HG02678 (cell line): ENCODE measurements at regions not wholly inside any gene's neighbourhood (a gene's known extent, or its start where the extent isn't known, plus 50 kb on each side); places are given as distances from the start of the nearest gene placed in this dataset.

ENCODE experiments used
- ATAC-seq: cut with Tn5 transposase; IDR thresholded peaks from one replicate; pipeline ENCODE4 v1.9.1; 2021; ENCODE audit warnings: mild to moderate bottlenecking, moderate library complexity; ENCODE audit not compliant: unreplicated experiment

DNA sequence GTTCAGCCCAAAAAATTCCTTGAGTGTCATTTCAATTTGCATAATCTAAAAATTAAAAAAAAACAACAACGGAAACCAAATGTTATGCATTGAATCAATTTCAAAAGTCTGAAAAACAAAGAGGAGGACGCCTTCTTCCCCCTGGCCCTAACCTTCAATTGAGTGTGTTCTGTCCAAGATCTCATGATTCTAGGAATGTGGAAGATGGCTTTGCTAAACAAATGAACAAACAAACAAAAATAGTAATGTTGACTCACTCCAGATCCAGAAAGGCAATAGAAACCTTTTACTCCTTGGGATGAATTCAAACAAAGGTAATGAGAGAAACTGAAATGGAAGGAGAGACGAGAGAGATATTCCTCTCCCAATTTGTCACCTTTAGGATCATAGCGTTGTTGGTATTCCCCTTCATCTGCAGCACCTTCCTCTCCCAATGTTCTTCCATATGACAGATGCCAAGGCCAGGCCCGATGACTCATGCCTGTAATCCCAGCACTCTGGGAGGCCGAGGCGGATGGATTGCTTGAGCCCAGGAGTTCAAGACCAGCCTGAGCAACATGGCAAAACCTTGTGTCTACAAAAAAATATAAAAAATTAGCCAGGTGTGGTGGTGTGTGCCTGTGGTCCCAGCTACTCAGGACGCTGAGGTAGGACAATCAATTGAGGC lies 109.2 kb upstream of the ADGRF1 start:
- no peak for ATAC-seq

DNA sequence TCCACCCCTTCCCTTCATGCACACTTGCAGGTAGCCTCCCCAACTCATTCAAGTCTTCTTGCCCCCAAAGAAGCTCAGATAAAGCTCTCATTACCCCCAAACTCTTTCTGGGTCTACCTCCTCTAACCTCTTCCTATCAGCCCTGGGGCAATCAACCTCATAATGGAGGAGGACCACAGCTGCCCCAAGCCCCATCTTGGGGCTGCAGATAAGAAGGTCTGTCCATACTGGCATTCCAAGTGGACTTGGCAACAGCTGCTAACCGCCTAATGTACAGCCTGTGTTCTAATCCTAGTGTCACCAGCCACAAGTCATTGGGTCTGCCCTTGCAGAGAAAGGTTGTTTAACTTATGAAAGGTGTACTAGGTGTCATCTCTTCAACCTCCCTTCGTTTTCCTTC lies 107.4 kb upstream of the ADGRF1 start:
- no peak for ATAC-seq

DNA sequence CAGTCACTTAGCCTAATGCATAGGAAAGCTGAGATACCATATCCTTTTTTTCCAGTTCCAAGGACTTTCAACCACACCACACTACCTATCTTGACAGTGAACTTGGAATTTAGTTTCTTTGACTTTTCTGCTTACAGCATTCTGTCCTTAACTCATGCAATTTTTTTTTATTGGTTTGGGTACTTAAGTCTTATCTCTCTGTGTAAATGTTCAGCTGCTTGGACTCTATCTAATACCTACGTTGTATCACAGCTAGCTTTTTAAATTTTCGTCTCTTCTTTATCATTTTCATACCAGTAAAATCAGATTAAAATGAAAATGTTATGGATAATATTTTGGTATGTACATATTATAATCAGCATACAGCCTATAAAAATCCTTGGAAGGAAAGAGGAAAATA lies 106.9 kb upstream of the ADGRF1 start:
- ATAC-seq: no peak

DNA sequence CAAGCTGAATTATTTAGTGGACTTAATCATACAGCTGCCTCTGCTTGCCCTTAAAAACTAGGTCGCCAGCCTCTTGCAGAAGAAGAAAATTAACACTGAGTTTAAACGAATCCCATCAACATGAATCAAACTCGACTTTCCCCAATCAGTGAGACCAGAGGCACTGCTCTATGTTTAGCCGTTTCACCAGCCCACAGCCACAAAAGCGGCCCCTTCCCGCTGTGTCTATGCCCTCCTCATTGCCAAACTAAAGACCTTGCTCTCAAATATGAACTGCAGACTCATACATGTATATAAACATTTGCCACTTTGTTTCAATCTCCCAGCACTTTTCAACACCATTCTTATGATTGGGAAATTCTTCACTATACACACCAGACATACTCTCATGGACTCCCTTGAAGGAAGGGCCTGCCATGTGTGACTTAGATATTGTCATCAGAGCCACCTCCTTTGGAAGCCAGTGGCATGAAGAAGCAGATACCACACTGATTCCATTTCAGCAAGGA lies 105.8 kb upstream of the ADGRF1 start:
- ATAC-seq: no peak

DNA sequence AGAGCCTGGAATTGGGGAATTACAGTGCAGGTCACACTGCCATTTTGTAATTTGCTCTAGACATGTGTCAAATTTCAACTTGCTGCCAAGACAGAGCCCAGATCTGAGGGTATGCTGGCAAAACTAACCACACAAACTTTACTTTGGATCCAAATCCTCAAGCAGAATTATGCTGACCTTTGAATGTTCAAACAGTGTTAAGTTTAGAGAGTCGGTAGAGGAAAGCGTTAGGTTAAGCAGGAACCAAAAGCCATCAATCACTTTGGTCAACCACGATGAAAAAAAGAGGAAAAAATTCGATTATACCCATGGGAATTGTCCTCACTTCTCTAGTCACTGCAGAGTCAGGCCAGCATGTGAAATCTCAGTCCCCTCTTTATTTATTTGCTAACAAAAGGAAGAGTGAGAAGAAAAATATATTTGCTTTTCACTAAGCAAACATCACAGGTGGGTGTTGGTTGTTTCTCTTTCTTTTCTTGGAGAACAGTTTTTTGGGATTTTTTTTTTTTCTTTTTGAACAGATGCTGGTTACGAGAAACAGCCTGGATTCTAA lies 105.1 kb upstream of the ADGRF1 start:
- no peak for ATAC-seq

DNA sequence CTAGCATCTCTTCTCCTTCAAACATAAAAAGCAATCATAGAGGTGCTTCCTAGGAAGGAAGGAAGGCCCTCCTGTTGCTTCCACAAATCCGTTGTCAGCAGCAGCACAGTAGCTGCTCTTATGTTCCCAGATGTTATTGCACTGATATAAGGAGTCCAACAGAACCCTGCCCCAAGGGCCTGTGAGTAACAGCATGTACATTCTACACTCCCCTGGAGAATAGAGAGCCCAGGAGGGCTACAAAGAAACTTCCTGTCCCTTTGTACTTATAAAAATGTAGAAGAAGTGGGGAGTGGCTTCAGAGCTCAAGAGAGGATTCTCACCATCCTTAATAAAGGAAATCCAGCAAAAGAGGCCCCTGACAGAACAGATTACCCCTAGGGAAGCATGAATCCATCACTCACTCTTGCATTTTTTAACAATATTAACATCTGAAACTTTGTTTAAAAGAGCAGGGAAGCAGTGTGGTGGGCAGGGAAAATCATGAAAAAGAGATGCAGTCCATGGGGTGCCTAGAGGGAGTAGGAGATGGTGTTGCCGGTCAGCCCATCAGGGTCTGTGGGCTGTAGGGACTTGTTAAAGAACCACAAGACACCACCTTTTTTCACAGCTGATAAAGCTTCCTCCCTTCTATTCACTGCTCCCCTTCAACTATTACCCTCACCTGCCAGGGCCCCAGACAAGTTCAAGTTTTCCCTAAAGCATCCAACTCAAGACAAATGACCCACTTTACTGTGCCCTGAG lies 104.5 kb upstream of the ADGRF1 start:
- no peak for ATAC-seq

DNA sequence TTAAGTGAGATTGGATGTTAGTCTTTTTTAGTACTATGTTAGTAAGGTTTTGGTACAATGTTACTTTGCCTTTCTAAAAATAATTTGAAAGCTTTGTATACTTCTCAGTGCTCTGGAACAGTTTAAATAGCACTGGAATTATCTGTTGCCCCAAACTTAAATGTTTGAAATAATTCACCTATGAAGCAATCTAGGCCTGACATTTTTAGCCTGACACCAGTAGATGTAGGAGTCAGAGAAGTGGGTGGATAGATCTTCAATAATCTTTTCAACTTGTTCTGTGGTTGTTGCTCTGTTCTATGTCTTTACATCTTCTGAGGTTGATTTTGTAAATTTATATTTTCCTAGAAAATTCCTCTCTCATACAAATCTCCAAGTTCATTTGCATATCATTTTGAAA lies 103.1 kb upstream of the ADGRF1 start:
- ATAC-seq: no peak

DNA sequence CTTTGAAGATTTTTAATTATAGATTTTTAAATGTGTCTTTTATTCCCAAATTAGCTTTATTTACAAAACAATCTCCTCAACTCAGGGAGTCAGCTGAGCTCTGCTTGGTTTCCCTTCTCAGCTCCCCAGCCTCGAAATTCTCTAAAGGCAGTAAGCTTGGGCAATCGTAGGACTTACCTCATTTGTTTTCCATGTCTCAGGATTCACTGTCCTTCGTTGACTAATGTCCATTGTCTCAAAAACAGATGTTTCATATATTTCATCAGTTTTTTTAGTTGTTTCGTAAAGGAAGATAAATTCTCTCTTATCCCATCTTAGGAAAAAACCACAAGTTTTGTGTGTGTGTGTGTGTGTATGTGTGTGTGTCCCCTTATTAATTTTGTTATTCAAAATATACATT lies 102.2 kb upstream of the ADGRF1 start:
- no peak for ATAC-seq

DNA sequence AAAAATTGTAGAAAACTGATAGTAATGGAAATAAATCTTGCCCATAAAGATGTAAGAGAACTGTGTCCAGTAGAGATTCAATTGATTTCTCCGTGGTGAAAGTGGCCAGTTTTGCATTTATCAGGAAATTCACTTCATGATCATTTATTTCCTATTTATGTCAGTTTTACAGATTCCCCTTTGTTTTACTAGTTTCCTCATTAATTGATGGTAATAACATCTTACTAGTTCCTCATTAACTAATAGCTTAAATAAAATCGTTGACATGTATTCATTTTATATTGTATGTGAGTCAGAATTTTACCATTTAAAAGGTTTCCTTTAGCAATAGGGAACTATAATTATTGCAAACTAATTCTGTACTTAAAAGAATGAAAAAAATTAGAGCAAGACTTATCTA lies 99.8 kb upstream of the ADGRF1 start:
- no peak for ATAC-seq

DNA sequence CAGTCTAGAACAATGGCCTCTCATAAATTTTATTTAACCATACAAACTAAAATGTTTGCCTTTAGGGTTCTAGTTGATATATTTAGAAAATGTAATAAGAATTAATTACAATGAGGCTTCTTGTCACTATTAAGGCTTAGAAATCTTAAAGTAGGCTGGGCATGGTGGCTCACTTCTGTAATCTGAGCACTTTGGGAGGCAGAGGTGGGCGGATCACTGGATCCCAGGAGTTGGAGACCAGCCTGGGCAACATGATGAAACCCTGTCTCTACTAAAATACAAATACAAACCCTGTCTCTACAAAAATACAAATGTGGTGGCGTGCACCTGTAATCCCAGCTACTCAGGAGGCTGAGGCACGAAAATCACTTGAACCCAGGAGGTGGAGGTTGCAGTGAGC lies 99.0 kb upstream of the ADGRF1 start:
- ATAC-seq: no peak

DNA sequence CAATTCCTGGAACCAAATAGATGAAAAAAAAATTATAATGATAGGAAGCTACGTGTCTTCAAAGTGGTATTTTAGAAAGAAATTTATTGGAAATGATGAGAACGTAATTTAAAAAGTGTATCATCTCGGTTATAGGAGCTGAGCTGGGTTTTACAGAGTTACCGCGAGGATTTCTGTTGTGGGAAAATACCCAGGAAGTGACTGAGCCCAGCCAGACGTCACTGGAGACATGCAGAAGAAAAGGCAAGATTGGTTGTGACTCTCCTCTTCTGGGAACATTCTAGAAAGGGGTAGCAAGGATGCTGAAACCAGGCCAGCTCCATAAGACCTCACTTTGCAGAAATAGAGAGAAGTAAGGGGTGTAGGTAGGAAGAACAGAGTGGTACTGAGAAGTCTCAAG lies 95.9 kb upstream of the ADGRF1 start:
- ATAC-seq: no peak

DNA sequence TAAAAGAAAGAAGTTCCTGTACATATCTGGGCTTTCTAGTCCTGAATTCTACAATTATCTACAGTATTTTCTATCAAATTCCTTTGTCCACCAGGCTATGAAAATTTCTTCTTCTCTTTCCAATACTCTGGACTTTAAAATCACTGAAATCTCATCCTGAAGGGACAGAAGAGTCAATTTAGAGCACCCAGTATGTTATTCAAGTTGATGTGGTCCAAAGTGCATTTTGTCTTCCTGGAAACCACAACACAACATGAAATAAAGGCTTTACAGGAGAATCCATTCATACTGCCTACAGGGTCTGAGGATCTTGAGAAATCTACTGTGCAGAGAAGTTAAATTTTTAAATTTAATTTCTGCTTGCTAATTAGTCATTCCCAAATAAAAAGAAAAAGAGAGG lies 94.9 kb upstream of the ADGRF1 start:
- no peak for ATAC-seq

DNA sequence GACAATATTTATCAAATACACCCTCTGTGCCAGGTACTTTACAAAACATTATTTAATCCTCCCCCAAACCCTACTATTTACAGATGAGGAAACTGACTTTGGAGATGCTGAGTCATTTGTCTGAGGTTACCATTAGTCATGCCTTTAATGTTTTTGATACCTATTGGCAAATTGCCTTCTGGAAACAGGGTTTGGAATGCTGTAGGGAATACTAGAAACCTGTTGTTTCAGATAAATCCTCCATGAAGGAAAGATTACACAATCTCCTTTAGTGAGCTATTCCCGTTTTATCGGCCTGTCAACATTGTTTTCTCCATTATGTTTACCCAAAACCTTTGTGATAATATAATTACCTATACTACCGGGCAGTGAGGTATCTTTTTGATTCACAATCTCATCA lies 93.6 kb upstream of the ADGRF1 start:
- ATAC-seq: no peak

DNA sequence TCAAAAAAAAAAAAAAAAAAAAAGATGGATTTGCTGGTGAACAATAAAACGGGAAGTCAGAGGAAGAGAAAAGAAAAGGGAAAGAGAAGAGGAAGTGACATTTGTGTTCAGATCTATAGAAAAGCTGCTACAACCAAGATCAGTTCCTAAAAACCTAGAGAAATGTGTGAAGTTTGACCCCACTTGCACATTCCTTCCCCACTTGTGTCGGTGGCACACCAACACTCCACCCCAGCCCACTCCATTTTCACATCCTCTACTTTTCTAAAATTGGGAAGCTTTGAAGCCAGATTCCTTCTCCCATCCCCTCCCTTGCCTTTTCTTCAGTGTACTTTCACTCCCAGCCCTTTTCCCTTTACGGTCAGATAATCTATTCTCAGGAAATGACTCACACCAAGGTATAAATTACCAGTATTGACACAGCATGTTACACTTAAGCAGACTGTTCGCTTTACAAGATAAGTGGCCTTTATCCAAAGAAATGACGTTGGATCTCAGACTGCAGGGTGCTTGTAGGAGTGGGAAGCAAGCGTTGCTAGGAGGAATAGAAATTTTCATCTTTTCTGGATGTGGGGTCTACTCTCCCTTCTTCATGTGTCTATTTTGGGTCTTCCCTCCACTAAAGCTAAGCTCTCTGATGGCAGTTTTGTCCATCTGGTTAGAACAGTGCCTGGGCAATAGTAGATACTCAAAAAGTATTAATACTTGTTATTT lies 92.5 kb upstream of the ADGRF1 start:
- ATAC-seq: no peak

DNA sequence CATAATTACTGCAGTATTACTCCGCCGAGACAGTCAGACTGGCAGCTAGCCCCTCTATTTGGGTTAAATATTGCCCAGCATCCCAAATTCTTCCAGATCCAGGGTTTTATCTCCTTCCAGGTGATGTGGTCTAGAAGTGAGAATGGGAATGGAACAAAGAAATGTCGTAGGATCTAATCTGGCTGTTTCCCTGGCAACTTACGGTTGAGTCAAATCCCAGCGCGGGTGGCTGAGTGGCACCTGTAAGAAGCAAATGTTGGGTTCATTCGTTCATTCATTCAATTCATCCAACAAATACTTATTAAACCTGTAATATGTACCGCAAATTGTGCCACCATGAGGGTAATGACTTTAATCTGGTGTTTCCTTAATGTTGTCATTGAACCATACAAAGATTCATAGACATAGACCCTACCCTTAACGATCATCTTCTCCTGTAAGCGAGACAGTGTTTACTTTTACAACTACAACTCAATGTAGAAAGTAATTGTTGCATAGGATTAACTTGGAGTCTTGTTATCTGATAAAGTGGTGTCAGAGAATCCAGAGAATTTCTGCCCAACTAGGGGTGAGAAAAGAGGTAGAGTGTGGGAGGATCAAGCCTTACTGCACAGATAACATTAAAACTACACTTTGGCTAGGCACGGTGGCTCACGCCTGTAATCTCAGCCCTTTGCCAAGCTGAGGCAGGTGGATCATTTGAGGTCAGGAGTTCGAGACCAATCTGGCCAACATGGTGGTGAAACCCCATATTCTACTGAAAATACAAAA lies 91.3 kb upstream of the ADGRF1 start:
- ATAC-seq: no peak

DNA sequence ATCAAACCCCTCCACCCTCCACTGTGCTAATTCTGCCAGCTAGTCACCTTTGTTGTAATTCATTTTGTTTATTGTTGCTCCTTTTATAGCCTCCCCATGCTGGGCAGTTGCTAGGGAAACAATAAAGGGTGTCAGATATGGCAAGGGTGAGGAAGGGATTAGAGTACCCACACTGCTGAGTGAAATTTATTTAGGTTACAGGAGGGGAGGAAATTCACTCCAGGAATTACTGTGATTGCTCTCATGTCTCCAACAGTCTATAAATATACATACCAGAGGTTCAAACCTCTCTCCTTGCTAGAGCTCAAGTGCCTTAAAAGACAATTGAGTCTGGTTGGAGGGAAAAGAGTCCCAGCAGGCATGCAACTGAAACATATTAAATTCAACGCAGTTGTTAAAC lies 90.6 kb upstream of the ADGRF1 start:
- ATAC-seq: no peak

DNA sequence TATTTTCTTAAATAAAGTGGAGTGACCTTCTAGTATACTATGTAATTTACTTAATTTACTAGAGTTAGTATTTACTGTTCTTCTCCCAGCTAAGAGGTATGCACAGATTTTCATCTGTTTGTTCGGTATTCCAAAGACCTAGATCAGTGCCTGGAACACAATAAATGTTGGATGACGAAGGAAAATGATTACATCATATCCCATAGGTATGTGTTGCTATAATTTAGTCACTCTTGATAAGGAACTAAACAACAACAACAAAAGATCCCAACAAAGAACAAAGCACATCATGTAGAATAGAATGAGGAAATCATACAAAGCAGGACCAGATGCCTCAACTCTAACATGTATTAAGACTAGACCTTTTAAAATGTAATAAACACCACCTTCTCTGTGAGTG lies 89.6 kb upstream of the ADGRF1 start:
- no peak for ATAC-seq

DNA sequence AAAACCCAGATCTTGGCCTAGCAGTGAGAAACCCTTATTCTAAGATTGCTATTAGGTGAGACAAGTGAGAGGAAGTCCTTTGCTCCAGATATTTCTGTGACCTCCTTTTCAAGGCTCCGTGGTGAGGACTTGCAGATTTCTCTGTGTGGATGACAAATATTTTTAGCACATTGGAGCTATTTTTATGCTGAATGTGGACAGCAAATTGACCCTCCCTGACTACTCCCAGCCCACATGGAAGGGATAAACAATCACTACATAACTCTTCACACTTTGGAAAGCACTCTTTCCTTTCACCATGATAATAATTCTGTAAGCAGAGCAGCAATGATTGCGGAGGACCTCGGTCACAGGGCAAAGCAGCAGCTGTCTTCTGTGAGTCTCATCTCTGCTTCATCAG lies 88.0 kb upstream of the ADGRF1 start:
- no peak for ATAC-seq

DNA sequence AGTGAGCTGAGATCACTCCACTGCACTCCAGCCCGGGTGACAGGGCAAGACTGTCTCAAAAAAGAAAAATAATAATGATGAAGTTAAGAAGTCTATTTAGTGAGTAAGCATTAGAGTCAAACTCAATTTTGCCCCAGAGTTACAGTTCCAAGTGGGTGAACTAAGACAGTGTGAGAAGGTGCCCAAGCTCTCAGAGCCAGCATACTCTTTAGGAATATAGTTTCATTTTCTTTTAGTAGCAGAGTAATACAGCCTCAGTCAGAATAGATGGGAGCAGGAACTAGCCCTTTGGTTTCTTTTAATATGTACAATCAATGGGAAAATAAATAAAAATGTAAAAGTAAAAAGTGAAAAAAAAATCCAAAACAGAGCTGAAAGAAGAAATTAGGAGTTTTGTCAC lies 87.0 kb upstream of the ADGRF1 start:
- ATAC-seq: no peak

DNA sequence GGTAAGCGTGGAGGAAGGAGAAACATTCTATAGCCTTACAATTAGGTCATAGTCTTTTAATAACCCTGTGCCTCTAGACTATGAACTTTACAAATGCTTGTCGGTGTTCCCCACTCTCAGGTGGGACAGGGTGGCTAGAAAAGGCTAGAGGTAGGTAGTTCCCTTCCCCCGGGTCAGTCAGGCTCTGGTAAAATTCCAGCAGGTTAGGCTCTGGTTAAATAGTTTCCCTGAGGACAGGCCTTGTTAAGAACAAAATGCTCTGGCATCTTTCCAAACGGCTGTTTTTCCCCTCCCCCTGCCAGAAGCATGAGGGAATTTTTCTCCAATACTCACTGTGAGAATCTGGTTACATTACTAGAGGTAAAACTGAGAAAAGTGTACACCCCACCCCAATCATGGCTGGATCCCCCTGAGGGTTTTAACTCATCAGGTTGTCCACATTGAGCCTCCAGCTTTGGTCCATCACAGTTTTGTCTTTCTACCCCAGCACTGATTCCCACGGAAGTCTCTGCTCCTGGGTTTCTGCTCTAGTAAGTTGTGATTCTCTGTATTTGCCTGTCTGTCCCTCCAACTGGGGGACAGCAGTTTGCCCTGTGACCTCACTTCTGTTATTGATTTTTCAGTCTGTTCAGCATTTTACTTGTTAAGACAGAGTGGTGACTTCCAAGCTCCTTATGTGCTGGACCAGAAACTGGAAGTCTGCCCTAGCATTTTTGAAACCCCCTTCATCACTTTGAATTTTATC lies 84.7 kb upstream of the ADGRF1 start:
- ATAC-seq: no peak
